Smooth muscle cell (in vitro differentiated cells): ENCODE measurements at regions not wholly inside any gene's neighbourhood (a gene's known extent, or its start where the extent isn't known, plus 50 kb on each side); places are given as distances from the start of the nearest gene placed in this dataset.

Experiments used
- DNase-seq: peaks from one replicate; lab custom pipeline; 2025; ENCODE audit not compliant: unreplicated experiment; lab: John Stamatoyannopoulos, UW
- H2AFZ ChIP-seq: fragments of 200-600 bp; sonication (generic); 2 replicates; pipeline ENCODE4 v1.6.0; 2016; ENCODE audit warnings: antibody characterized with exemption, low read depth, mild to moderate bottlenecking
- H3F3A ChIP-seq: fragments of 200-600 bp; sonication (generic); 2 replicates; pipeline ENCODE4 v1.6.0; 2017; ENCODE audit warnings: antibody characterized with exemption, low read depth
- H3K27ac ChIP-seq: fragments of 200-600 bp; sonication (generic); 2 replicates; pipeline ENCODE4 v1.5.1; 2016; ENCODE audit warnings: low read depth, mild to moderate bottlenecking
- H3K27me3 ChIP-seq: fragments of 200-600 bp; sonication (generic); 2 replicates; pipeline ENCODE4 v1.6.1; 2016; ENCODE audit warnings: low read depth, mild to moderate bottlenecking
- H3K36me3 ChIP-seq: fragments of 200-600 bp; sonication (generic); 2 replicates; pipeline ENCODE4 v1.5.1; 2016; ENCODE audit warnings: low read depth
- H3K4me1 ChIP-seq: fragments of 200-600 bp; sonication (generic); 2 replicates; pipeline ENCODE4 v1.5.1; 2016; ENCODE audit warnings: low read depth
- H3K4me2 ChIP-seq: fragments of 200-600 bp; sonication (generic); 2 replicates; pipeline ENCODE4 v1.6.0; 2016; ENCODE audit warnings: mild to moderate bottlenecking
- H3K4me3 ChIP-seq: fragments of 200-600 bp; sonication (generic); 2 replicates; pipeline ENCODE4 v1.5.1; 2016; ENCODE audit warnings: mild to moderate bottlenecking
- H3K79me2 ChIP-seq: fragments of 200-600 bp; sonication (generic); 2 replicates; pipeline ENCODE4 v1.6.0; 2016; ENCODE audit warnings: low read depth, mild to moderate bottlenecking
- H3K9ac ChIP-seq: fragments of 200-600 bp; sonication (generic); 2 replicates; pipeline ENCODE4 v1.6.0; 2016; ENCODE audit warnings: low read depth
- H3K9me3 ChIP-seq: fragments of 200-600 bp; sonication (generic); replicated peaks from 2 replicates; pipeline ENCODE4 v1.5.1; 2016; ENCODE audit warnings: low read depth
- H4K20me1 ChIP-seq: fragments of 200-600 bp; sonication (generic); 2 replicates; pipeline ENCODE4 v1.6.0; 2016; ENCODE audit warnings: low read depth
- WGBS: methylation state at CpG from one replicate; pipeline ENCODE4 v1.1.7; 2016; ENCODE audit warnings: low lambda C conversion rate; 5-methylcytosine and 5-hydroxymethylcytosine counted together
- TF ChIP-seq, protein P1 (sequence below): fragments of 200-600 bp; sonication (generic); IDR thresholded peaks from 2 replicates; pipeline ENCODE4 v1.5.1; 2017; ENCODE audit warnings: borderline replicate concordance, mild to moderate bottlenecking, antibody characterized with exemption; ENCODE audit not compliant: insufficient read depth, poor library complexity, severe bottlenecking

DNA sequence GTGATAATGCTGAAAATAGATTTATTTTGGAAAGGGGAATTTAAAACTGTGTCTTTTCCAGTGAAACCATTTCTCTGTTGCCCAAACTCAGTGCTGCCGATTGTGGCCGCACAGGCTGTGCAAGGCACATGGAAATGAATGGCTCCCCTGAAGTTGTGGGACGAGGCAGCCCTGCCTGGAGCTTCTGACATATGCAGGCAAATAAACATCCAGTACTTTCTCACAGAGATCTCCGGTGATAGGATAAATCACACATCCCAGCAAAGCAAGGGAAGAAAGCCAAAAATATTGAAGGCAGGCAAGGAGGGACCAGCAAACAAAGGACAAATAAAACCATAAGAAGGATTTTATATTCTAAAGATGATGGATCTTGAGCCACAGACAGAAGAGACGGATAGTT, 464.5 kb downstream of the MTRR start:
- WGBS: 94% methylated on average over 5 of the region's 5 CpGs

DNA sequence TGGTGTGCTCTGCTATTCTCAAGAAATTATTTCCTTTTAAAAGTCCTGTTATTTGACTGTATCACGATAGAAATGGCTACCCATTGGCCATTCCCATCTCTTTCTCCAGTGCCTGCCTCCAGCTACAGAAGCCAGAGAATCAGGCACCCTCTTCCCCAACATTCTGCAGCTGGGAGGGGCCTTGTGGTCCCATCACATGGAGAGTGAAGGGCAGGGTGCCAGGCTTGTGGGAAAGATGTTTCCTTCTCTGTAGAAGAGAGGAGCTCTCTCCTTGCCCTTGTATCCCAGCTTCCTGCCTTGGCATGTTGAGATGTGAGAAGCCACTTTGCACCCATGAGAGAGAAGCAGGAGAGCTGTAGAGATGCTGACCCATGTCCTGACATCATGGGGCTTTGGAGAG, 465.0 kb downstream of the MTRR start:
- Histone ChIP-seq H3K9me3 (no peaks in the 10 kb centered on the region), H3K79me2 (no peaks in the 10 kb centered on the region), H3K4me3 (no peak overlapping the region), H2AFZ (no peak overlapping the region), H3K27ac (no peak overlapping the region), H3F3A (no peaks in the 10 kb centered on the region), H3K4me1 (no peaks in the 10 kb centered on the region), H3K9ac (no peak overlapping the region), H3K4me2 (no peak overlapping the region), H3K27me3 (no peaks in the 10 kb centered on the region), H4K20me1 (no peaks in the 10 kb centered on the region), H3K36me3 (no peaks in the 10 kb centered on the region)
- TF ChIP-seq, protein P1, sequence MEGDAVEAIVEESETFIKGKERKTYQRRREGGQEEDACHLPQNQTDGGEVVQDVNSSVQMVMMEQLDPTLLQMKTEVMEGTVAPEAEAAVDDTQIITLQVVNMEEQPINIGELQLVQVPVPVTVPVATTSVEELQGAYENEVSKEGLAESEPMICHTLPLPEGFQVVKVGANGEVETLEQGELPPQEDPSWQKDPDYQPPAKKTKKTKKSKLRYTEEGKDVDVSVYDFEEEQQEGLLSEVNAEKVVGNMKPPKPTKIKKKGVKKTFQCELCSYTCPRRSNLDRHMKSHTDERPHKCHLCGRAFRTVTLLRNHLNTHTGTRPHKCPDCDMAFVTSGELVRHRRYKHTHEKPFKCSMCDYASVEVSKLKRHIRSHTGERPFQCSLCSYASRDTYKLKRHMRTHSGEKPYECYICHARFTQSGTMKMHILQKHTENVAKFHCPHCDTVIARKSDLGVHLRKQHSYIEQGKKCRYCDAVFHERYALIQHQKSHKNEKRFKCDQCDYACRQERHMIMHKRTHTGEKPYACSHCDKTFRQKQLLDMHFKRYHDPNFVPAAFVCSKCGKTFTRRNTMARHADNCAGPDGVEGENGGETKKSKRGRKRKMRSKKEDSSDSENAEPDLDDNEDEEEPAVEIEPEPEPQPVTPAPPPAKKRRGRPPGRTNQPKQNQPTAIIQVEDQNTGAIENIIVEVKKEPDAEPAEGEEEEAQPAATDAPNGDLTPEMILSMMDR: no peak
- 65% methylated on average over 1 of the region's 1 CpG for WGBS
- no peak for DNase-seq

More for the DNA sequence above, 464.5 kb downstream of the MTRR start:
- Histone ChIP-seq H3K4me2 (no peak overlapping the region), H3K36me3 (no peaks in the 10 kb centered on the region), H4K20me1 (no peaks in the 10 kb centered on the region), H3K4me3 (no peak overlapping the region), H3K27me3 (no peaks in the 10 kb centered on the region), H3K79me2 (no peaks in the 10 kb centered on the region), H3F3A (no peaks in the 10 kb centered on the region), H3K4me1 (no peaks in the 10 kb centered on the region), H2AFZ (no peak overlapping the region), H3K9ac (no peak overlapping the region), H3K9me3 (no peaks in the 10 kb centered on the region), H3K27ac (no peak overlapping the region)
- TF ChIP-seq, protein P1: no peak
- DNase-seq: no peak

DNA sequence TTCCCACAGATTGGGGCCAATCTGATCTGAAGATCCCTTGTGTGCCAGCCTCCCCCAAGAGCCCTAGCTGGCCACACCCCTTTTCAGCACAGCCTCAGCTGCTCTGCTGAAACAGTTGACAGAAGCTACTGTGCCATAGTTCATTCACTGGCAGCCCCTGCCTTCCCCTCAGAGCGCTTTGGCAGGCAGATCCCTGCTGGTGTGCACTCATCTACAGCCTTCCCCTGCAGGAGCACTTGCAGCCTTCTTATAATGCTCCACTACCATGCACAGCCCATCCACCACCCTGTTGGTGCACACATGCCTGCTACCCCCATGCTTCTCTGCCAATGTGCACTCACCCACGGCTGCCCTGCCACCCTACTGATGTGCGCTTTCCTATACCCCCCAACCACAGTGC, 471.3 kb downstream of the MTRR start:
- 77% methylated on average over 3 of the region's 3 CpGs for WGBS
- Histone ChIP-seq H3K9me3 (no peaks in the 10 kb centered on the region), H3K4me3 (no peak overlapping the region), H3K9ac (no peak overlapping the region), H2AFZ (no peak overlapping the region), H3K4me2 (no peak overlapping the region), H3F3A (no peaks in the 10 kb centered on the region), H3K27me3 (no peaks in the 10 kb centered on the region), H3K36me3 (no peaks in the 10 kb centered on the region), H3K79me2 (no peaks in the 10 kb centered on the region), H3K27ac (no peak overlapping the region), H4K20me1 (no peaks in the 10 kb centered on the region), H3K4me1 (no peaks in the 10 kb centered on the region)
- TF ChIP-seq, protein P1: no peak
- DNase-seq: no peak

DNA sequence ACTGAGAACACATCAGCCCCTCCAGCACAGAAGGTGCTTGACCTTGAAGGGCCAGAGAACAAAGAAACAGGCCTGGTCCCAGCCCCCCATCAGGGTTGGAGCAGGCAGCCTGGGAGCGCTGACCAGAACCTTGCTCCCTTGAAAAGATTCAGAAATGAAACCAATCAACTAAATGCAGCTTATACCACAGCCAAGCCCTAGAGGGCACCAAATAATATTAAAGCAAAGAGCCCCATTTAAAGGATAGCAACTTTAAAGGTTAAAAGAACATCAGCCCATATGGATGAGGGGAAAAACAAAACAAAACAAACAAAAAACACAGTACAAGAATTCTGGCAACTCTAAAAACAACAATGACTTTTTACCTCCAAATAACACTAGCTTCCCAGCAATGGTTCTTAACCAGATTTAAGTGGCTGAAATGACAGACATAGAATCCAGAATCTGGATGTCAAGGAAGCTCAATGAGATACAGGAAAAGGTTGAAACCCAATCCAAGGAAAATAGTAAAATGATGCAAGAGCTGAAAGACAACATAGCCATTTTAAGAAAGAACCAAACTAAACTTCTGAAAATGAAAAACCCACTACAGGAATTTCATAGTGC, 471.9 kb downstream of the MTRR start:
- 48% methylated on average over 1 of the region's 1 CpG for WGBS
- Histone ChIP-seq H3K79me2 (no peaks in the 10 kb centered on the region), H3K4me1 (no peaks in the 10 kb centered on the region), H3K27me3 (no peaks in the 10 kb centered on the region), H2AFZ (no peak overlapping the region), H3K36me3 (no peaks in the 10 kb centered on the region), H3K4me2 (no peak overlapping the region), H3K9me3 (no peaks in the 10 kb centered on the region), H3K9ac (no peak overlapping the region), H4K20me1 (no peaks in the 10 kb centered on the region), H3K27ac (no peak overlapping the region), H3F3A (no peaks in the 10 kb centered on the region), H3K4me3 (no peak overlapping the region)
- DNase-seq: no peak
- TF ChIP-seq, protein P1: peak; percentile 49
